HG03103 (cell line): ENCODE measurements at regions not wholly inside any gene's neighbourhood (a gene's known extent, or its start where the extent isn't known, plus 50 kb on each side); places are given as distances from the start of the nearest gene placed in this dataset.
"Not testable (repeated sequence)": the region's sequence is repeated elsewhere in the genome, so short reads cannot be mapped to it uniquely, and the experiment has no call there.

Experiments used
- ATAC-seq: cut with Tn5 transposase; IDR thresholded peaks from one replicate; pipeline ENCODE4 v1.9.1; 2021; ENCODE audit warnings: low read depth; ENCODE audit not compliant: unreplicated experiment

DNA sequence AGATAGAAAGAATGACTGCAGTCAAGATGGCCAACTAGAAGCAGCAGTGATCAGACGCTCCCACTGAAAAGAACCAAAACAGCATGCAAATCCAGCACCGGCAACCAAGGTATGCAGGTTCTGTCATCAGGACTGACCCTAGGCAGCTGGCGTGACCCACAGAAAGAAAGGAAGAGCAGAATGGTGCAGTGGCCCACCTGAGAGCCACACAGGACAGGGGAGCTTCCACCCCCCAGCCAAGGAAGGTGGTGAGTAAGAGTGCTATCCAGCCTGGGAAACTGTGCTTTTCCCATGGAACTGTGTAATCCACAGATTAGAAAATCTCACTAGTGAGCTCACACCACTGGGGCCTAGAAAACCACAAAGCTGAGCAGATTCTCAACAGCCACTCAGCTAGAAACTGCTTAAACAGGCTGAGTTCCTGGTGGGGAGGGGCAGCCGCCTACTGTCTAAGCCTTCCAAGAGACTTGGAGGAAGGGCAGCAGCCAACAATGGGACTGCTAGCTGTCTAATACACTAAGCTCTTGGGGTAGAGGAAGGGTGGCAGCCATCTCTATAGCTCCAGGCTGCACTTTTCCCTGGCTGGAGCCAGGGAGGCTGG is 127.9 kb downstream of the EVA1A start:
- ATAC-seq = peak; percentile 79

- ATAC-seq = peak; percentile 49
Measured at GRCh38 chr2:75431763-75432162, 129.0 kb downstream of the EVA1A start.

GRCh38 chr2:75431276-75431675 is 129.5 kb downstream of the EVA1A start:
- no peak for ATAC-seq

GRCh38 chr2:75430449-75430848 is 130.3 kb downstream of the EVA1A start:
- not testable (repeated sequence) for ATAC-seq

DNA sequence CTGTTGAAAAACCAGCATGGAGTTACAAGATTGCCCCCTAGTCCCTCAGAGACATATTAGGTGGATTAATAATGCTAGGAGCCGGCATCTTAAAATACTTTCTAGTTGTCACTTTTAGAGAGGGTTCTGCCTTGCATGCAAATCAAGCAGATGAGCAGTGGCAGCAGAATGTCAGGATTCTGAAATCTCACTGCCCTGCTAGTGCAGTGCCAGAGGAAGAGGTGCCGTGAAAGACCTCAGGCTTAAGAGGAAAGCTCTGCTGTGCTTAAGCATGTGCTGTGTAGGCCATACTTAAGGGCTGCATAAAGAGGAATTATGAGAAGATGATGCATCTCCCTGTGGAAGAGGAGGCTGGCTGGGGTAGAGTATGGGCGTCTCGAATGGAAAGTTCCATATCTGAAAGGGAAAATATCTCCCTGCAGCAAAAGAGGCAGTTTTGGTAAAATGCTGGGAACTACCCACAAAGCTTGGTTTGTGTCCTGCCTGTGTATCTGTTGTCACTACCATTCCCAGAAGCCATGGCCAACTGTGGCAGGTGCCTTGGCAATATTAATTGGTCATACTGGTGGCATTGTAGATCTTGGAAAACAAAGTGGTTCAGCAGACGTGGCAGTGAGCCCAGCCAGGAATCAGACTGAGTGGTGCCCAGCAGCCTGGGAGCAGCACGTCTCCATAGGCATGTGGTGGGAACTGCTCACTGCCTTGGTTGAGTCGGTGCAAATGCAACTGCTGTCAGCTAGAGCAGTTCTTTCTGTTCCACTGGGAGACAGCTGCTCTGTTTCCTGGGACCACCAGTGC is 131.9 kb downstream of the EVA1A start:
- ATAC-seq = no peak

GRCh38 chr2:75428060-75428459 is 132.7 kb downstream of the EVA1A start:
- no peak for ATAC-seq

- ATAC-seq = no peak
Measured at GRCh38 chr2:75424936-75425619, 135.7 kb downstream of the EVA1A start.

DNA sequence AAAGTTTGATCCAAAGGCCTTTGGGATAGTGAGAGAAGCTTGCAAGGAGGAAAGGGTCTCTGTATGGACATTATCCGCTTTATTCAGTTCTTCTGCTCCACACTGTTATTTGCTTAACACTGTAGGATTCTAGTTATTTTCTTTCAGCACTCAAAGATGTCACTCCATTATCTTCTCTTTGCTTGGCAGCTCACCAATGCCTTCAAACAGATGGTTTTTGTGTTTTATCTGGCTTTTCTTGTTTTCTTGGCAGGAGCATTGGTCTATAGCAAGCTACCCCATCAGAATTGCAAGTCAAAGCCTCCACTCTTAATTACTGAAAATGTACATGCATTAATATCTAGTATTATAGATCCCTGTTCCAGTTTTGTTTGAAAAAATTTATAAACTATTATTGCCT is 138.8 kb downstream of the EVA1A start:
- ATAC-seq = no peak

DNA sequence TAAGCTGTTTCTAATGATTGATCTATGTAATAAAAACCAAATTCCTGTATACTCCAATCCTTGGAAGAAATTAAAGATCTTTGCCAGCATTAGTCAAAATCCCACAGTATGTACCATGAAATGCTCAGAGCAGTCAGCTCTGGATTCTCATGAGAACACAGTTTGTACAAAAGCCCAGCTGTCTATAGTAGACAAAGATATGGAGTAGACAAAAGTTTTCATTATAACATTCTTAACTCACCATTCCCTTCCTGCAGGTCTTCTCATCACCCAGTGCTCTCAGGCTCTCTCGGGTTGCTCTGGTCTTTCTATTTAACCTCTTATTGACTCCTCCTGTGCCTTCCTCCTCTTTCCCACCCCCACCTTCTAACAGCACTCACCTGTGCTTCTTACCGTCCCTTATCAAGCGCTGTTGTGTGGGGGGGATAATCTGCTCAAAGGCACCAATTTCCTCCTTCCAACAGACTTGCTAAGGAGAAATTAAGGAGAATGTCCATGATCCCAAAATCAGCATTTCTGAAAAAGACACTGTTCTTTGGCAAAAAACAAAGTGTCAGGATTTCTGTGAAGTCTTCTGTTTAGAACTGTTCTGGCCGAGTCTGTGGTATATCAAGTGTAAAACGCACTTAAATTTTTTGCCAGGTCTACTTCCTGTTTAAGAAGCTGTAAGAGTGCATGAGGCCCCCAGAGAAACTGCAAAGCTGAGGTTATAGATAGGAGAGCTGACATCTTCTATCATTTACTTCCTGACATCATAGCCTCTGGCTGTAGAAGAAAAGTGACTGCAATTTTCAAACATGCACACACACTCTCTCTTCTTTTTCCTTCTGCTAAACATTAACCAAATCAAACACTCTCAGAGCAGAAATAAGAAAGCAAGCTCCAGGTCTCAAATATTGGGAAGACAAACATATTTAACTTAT is 144.1 kb downstream of the EVA1A start:
- peak; percentile 83 for ATAC-seq

GRCh38 chr2:75415731-75416130 is 145.0 kb downstream of the EVA1A start:
- ATAC-seq = no peak

GRCh38 chr2:75415111-75415626 is 145.6 kb downstream of the EVA1A start:
- no peak for ATAC-seq

- ATAC-seq = no peak
Measured at GRCh38 chr2:75411574-75411973, 149.2 kb downstream of the EVA1A start.

DNA sequence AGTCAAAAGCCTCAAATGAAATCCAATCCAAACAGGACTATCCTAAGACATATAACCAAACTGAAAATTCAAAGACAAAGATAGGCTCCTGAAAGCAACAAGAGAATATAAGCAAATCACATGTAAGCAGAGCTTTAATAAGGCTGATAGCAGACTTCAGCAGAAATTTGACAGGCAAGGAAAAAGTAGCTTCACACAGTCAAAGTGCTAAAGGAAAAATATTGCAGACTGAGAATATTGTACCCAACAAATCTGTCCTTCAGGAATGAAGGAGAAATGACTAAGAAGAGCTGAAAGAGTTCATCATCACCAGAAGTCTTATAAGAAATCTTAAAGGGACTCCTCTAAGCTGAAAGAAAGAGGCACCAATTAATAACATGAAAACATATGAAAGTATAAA is 150.0 kb downstream of the EVA1A start:
- no peak for ATAC-seq

GRCh38 chr2:75408771-75409170 is 152.0 kb downstream of the EVA1A start:
- no peak for ATAC-seq

- ATAC-seq = no peak
Measured at GRCh38 chr2:75407038-75407530, 153.7 kb downstream of the EVA1A start.

DNA sequence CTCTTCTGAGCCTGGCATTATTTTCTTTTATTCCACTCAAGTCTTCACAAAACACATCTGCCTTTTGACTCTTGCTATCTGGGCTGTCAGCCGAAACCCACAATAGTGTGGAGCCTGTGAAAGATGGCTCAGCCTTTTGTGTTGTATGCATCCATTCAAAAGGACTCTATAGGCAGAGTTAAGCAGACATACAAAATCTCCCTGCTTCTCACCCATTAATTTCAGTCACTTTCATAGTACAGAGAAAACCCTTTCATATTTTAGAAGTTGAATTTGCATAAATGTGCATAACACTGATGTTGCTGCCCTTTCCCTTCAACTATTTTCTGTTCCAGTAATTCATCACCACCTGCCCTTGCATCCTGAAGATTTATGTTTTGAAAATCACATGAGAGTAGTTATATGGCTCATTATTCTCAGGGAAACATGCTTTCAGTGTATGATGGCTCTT is 154.6 kb downstream of the EVA1A start:
- ATAC-seq = no peak

GRCh38 chr2:75405000-75405399 is 155.7 kb downstream of the EVA1A start:
- no peak for ATAC-seq

DNA sequence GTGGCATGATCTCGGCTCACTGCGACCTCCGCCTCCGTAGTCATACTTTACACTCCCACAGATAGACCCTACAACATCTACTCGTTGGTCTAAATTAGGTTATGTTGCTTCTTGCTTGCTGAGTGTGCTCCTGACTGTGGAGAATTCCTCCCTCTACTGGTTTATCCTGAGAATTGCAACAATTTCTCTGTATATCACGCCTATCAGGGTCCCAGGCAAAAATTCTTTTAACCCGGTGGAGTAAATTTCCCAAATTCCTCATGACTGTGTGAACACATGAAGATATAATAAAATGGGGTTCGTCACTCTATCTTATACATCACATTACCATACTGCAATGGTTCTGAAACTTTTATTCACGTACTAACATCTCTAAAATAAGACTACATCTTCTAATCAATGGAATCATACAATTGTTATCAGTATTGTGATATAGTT is 156.7 kb downstream of the EVA1A start:
- ATAC-seq = peak; percentile 70

GRCh38 chr2:75396314-75396713 is 164.4 kb downstream of the EVA1A start:
- no peak for ATAC-seq

DNA sequence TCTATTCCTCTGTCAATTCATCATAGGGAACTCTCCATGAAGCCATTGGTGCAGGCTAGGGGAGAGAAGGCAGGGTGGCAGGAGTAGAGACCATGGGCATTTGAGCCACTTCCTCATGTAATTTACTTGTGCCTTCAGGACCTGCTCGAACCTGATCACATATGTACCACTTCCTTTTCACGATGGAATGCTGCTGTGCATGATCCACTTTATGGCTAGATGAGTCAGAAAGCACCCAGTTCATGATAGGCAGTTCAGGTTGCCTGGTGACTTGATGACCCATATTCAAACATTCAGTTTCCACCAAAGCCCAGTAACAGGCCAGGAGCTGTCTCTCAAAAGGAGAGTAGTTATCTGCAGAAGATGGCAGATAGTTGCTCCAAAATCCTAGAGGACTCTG is 166.0 kb downstream of the EVA1A start:
- ATAC-seq = not testable (repeated sequence)
